GM06990 (cell line): ENCODE measurements at regions not wholly inside any gene's neighbourhood (a gene's known extent, or its start where the extent isn't known, plus 50 kb on each side); places are given as distances from the start of the nearest gene placed in this dataset.

Source experiments
- DNase-seq: peaks from one replicate; pipeline ENCODE4 v3.0.0-alpha.2; 2011; ENCODE audit not compliant: insufficient read length; ENCODE audit errors: extremely low read depth
- H3K27me3 ChIP-seq: replicated peaks from 2 replicates; pipeline ENCODE4 v1.6.0; 2011; ENCODE audit warnings: low read length; ENCODE audit not compliant: control insufficient read depth, insufficient read depth
- H3K36me3 ChIP-seq: 2 replicates; pipeline ENCODE4 v1.5.1; 2011; ENCODE audit warnings: low read length; ENCODE audit not compliant: control insufficient read depth, insufficient read depth
- H3K4me3 ChIP-seq: replicated peaks from 2 replicates; pipeline ENCODE4 v1.5.1; 2011; ENCODE audit warnings: low read depth, mild to moderate bottlenecking, control low read depth, low read length
- CTCF ChIP-seq: IDR thresholded peaks from 2 replicates; pipeline ENCODE4 v1.5.1; 2011; ENCODE audit warnings: low read length, control low read depth, mild to moderate bottlenecking, inconsistent platforms; ENCODE audit not compliant: insufficient read depth, poor library complexity, severe bottlenecking

GRCh38 chr5:106376522-106376921 lies 1294.2 kb downstream of the EFNA5 start:
- Histone ChIP-seq H3K36me3 (no peaks in the 10 kb centered on the region), H3K4me3 (no peak overlapping the region), H3K27me3 (no peaks in the 10 kb centered on the region)
- no peak for DNase-seq
- TF ChIP-seq CTCF = no peak

- H3K36me3 ChIP-seq = no peaks in the 10 kb centered on the region
- no peak overlapping the region for H3K4me3 ChIP-seq
- DNase-seq = no peak
- TF ChIP-seq CTCF = no peak
- H3K27me3 ChIP-seq = no peaks in the 10 kb centered on the region
Observed at GRCh38 chr5:106374956-106375355, 1295.8 kb downstream of the EFNA5 start.

DNA sequence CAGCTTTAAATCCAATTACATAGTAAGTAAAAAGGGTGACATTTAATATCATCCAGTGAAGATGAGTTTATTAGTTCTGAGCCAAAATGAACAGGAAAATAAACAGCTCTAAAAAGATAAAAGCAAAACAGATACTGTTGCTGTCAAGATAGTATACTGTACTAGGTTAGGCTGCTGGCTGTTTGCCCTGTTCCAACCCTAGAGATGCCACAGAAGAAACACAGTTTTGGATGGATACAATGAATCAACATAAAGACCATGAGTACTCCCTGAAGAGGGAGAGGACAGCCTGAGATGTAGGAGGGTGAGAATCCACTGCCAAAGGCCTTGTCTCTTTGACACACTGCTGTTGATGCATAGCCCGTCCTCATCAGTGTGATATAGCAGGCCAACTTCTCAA lies 1302.7 kb downstream of the EFNA5 start:
- H3K4me3 ChIP-seq = no peak overlapping the region
- TF ChIP-seq CTCF = no peak
- no peak for DNase-seq
- no peaks in the 10 kb centered on the region for H3K36me3 ChIP-seq
- no peaks in the 10 kb centered on the region for H3K27me3 ChIP-seq

DNA sequence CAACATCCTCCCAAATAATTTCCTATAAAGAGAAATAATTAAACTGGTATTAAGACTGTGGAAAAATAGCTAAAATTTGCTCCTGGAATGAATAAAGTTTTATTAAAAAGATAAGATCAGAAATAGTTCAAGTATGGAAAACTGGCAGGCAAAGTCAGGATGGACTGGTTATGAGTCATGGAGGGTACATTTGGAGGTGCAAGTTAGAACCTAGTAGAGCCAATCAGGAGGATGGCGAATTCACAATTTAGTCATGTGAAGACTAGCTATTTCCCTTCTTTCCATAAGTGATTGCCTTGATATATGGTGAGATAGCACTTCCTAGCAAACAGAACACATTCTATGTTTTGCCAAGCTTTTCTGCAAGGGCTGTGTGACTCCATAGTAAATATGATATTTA lies 1303.5 kb downstream of the EFNA5 start:
- Histone ChIP-seq H3K27me3 (no peaks in the 10 kb centered on the region), H3K4me3 (no peak overlapping the region), H3K36me3 (no peaks in the 10 kb centered on the region)
- no peak for DNase-seq
- TF ChIP-seq CTCF = no peak

GRCh38 chr5:106363578-106363977 lies 1307.2 kb downstream of the EFNA5 start:
- no peak overlapping the region for H3K4me3 ChIP-seq
- H3K36me3 ChIP-seq = no peaks in the 10 kb centered on the region
- TF ChIP-seq CTCF = no peak
- DNase-seq = no peak
- no peaks in the 10 kb centered on the region for H3K27me3 ChIP-seq

DNA sequence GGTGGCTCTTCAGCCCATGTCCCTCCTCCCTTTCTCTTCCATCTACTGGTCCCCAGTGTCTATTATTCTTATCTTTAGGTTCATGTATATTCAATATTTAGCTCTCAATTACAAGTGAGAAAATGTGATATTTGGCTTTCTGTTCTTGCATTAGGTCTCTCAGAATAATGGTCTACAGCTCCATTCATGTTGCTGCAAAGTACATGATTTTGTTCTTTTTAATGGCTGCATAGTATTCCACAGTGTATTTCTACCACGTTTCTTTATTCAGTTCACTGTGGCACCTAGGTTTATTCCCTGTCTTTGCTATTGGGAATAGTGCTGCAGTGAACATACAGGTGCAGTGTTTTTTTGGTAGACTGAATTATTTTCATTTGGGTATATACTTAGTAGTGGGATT lies 1308.8 kb downstream of the EFNA5 start:
- Histone ChIP-seq H3K27me3 (no peaks in the 10 kb centered on the region), H3K4me3 (no peak overlapping the region), H3K36me3 (no peaks in the 10 kb centered on the region)
- DNase-seq = no peak
- no peak for TF ChIP-seq CTCF
